HAP-1 (cell line): ENCODE measurements at regions not wholly inside any gene's neighbourhood (a gene's known extent, or its start where the extent isn't known, plus 50 kb on each side); places are given as distances from the start of the nearest gene placed in this dataset.

Experiments
- DNase-seq, 2 experiments: peaks; one replicate each; pipeline ENCODE4 v3.0.0-alpha.2; 2016 to 2020; ENCODE audit warnings: low spot score in 2 of 2
- H3K27me3 ChIP-seq: fragments of 250-450 bp; sonication (Bioruptor Pico); 2 replicates; pipeline ENCODE4 v1.5.1; 2020; ENCODE audit warnings: low read depth, mild to moderate bottlenecking, moderate library complexity
- H3K36me3 ChIP-seq: fragments of 250-450 bp; sonication (Bioruptor Pico); replicated peaks from 2 replicates; pipeline ENCODE4 v1.5.1; 2020; ENCODE audit warnings: mild to moderate bottlenecking
- H3K4me1 ChIP-seq: fragments of 250-450 bp; sonication (Bioruptor Pico); 2 replicates; pipeline ENCODE4 v1.5.1; 2020; ENCODE audit warnings: mild to moderate bottlenecking
- H3K4me3 ChIP-seq: fragments of 250-450 bp; sonication (Bioruptor Pico); 2 replicates; pipeline ENCODE4 v1.5.1; 2020; ENCODE audit warnings: mild to moderate bottlenecking, moderate library complexity
- H3K9me3 ChIP-seq: fragments of 250-450 bp; sonication (Bioruptor Pico); 2 replicates; pipeline ENCODE4 v1.5.1; 2020; ENCODE audit warnings: mild to moderate bottlenecking, moderate library complexity
- in situ Hi-C: fragments of 300-500 bp; cut with MboI; formaldehyde crosslinking; loops from 3 replicates; pipeline ENCODE4 v1.14.3; 2020; ENCODE audit warnings: low sequenced_read_pairs, inconsistent platforms, mixed read lengths

DNA sequence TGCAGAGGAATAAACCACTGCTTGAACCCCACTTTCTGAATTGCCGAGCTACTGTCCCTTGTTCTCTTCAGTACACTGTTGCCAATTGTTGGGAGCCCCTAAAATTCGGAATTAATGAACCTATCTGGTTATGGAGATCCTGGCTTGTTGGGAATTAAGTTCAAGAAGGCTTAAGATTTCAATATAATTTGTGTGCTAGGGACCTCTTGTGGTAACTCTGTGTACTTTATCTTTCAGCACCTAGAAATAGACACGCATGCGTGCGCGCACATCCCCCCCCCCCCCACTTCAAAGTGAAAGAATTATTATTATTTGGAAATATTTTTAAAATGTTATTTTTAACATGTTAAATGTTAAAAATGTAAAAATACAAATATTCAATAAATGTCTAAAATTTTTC, 53.3 kb upstream of the FAM169A start:
- Histone ChIP-seq H3K36me3 (no peaks in the 10 kb centered on the region), H3K27me3 (no peaks in the 10 kb centered on the region), H3K4me1 (peaks cover 4% of the 10 kb centered on the region; the same call in 1 of the 2 replicates), H3K9me3 (no peaks in the 10 kb centered on the region), H3K4me3 (no peak overlapping the region)
- peak in 1 of 2 experiments; percentile 70 for DNase-seq
- in situ Hi-C loops = loop anchor here (5.0 to 25.0 kb wide), 4 partner anchors 155 to 1007 kb away; partner anchors contain the start of genes GFM2 and NSA2

DNA sequence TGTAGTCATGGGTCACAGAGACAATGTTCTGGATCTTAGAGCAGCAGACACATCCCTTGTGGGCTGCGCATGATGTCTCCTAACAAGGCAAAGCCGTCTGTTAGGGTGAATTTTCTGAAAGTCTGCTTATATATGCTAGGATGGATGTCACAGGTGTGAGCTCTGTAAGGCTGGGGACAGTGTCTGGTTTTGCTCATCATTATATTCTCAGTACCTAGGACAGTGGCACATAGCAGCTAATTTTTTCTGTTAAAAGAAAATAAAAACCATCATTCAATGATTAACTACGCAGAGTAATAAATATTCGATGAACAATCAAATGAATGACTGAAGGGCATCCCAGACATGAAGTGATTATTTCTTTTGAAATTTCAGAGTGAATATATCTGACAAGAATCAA, 52.9 kb upstream of the FAM169A start:
- no peaks in the 10 kb centered on the region for H3K36me3 ChIP-seq
- H3K9me3 ChIP-seq = no peaks in the 10 kb centered on the region
- no peak overlapping the region for H3K4me3 ChIP-seq
- H3K27me3 ChIP-seq = no peaks in the 10 kb centered on the region
- no peak for DNase-seq
- in situ Hi-C loops = loop anchor here (5.0 to 25.0 kb wide), 4 partner anchors 154 to 1007 kb away; partner anchors contain the start of genes GFM2 and NSA2
- peaks cover 4% of the 10 kb centered on the region; the same call in 1 of the 2 replicates for H3K4me1 ChIP-seq

DNA sequence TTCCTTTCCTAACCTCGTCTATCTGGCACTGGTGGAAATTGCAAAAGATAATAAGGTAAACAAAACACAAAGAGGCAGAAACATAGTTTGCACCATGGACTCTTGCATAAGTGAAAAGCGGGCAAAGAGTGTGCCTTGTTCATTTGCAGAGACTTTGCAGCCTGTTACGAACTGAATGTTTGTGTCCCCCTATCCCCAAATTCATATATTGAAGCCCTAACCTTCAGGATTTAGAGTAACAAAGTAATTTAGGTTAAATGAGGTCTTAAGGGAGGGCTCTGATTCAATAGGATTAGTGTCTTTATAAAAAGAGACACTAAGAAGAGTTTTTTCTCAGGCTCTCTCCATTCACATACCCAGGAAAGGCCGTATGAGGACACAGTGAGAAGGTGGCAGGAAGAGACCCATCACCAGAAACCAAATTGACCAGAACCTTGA, 52.1 kb upstream of the FAM169A start:
- peak in 1 of 2 experiments; percentile 48 for DNase-seq
- Histone ChIP-seq H3K9me3 (no peaks in the 10 kb centered on the region), H3K36me3 (no peaks in the 10 kb centered on the region), H3K27me3 (no peaks in the 10 kb centered on the region), H3K4me3 (no peak overlapping the region), H3K4me1 (peaks cover 4% of the 10 kb centered on the region; the same call in 1 of the 2 replicates)
- in situ Hi-C loops = loop anchor here (5.0 to 25.0 kb wide), 4 partner anchors 153 to 1006 kb away; partner anchors contain the start of genes GFM2 and NSA2

DNA sequence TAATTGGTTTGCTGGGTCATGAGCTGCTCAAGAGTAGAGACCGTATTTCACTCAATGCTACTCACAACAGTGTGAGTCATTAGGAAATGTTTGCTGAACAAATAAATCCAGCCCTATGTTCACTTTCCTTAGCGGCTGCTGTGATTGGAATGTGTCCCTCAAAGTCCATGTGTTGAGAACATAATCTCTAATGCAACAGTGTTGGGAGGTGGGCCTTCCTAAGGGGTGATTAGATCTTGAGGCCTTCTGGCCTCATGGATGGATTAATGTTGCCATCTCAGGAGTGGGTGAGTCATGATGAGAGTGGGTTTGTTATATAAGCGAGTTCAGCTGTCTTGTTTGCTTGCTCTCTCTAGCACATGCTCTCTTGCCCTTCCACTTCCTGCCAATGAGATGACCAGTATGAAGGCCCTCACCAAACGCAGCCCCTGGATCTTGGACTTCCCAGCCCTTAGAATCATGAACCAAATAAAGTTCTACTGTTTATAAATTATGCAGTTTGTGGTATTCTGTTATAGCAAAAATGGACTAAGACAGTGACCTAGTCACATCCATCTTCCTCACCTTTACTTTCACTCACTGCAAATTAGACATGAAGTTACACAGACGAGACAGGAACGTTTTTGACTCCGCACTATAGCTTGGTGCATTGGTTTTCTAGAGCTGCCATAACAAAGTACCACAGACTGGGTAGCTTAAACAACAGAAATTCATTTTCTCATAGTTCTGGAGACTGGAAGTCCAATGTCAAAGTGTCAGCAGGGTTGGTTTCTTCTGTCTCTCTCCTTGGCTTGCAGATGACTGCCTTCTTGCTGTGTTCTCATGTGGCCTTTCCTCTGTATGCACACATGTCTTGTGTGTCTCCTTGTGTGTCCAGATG, 50.9 kb upstream of the FAM169A start:
- no peaks in the 10 kb centered on the region for H3K27me3 ChIP-seq
- no peaks in the 10 kb centered on the region for H3K9me3 ChIP-seq
- H3K4me3 ChIP-seq = no peak overlapping the region
- H3K4me1 ChIP-seq = peaks cover 12% of the 10 kb centered on the region
- DNase-seq = no peak
- in situ Hi-C loops = loop anchor here (5.0 to 25.0 kb wide), 4 partner anchors 152 to 1005 kb away; partner anchors contain the start of genes GFM2 and NSA2
- H3K36me3 ChIP-seq = no peaks in the 10 kb centered on the region
